ENCODE measurements at regions not wholly inside any gene's neighbourhood (a gene's known extent, or its start where the extent isn't known, plus 50 kb on each side); places are given as distances from the start of the nearest gene placed in this dataset.
A peak's percentile ranks its signal among the peaks of the same experiment; 100 is the strongest.

- H3K9me3 ChIP-seq (ENCODE audit: control insufficient read depth, insufficient read depth, low read length), result peaks cover 6% of the 10 kb centered on the region
- dilution Hi-C loops (cut with HindIII; ENCODE audit: low sequenced_read_pairs, unreplicated experiment), result no loop called here
- CTCF ChIA-PET, result no interaction called here
- H2AFZ ChIP-seq (replicated peaks; ENCODE audit: low read length, poor library complexity), result no peak overlapping the region
- no peak overlapping the region for H2BK15ac ChIP-seq (ENCODE audit: low read depth, low read length)
- no peak overlapping the region for H2AK9ac ChIP-seq (replicated peaks; ENCODE audit: low read depth, low read length, poor library complexity)
- H3K4ac ChIP-seq (ENCODE audit: low read depth, low read length), result no peak overlapping the region
- no peak overlapping the region for H3K27ac ChIP-seq (ENCODE audit: insufficient read depth, low read length)
- no peak overlapping the region for H3K4me2 ChIP-seq (ENCODE audit: low read depth, low read length)
- DNase-seq (peak; percentile 65), ATAC-seq (ENCODE audit: low read depth) (no peak)
- no peak overlapping the region for H3K18ac ChIP-seq (ENCODE audit: low read depth, low read length)
- no peaks in the 10 kb centered on the region for H3K79me1 ChIP-seq (ENCODE audit: low read depth in 1 of 2, low read length in 2 of 2)
- intact Hi-C loops (cut with micrococcal nuclease), result loop anchor here (10.0 kb wide), 1 partner anchor 162 kb away; no protein-coding TSS in a partner anchor
- no peak overlapping the region for H4K91ac ChIP-seq (ENCODE audit: insufficient read depth, low read depth, low read length)
- TF ChIP-seq NFE2L2 (IDR thresholded peaks at IDR 0.05; ENCODE audit: low read depth, low read length) (no peak), RCOR1 (IDR thresholded peaks at IDR 0.05; ENCODE audit: insufficient replicate concordance, low read length) (no peak), MXI1 (IDR thresholded peaks at IDR 0.05; ENCODE audit: borderline replicate concordance, low read depth, low read length) (no peak), MAZ (IDR thresholded peaks at IDR 0.05; ENCODE audit: borderline replicate concordance, low read depth, low read length) (no peak), CHD1 (IDR thresholded peaks at IDR 0.05; ENCODE audit: low read depth, low read length) (no peak), BHLHE40 (IDR thresholded peaks at IDR 0.05; ENCODE audit: low read depth, low read length) (no peak)
- TF ChIP-seq, protein P1, sequence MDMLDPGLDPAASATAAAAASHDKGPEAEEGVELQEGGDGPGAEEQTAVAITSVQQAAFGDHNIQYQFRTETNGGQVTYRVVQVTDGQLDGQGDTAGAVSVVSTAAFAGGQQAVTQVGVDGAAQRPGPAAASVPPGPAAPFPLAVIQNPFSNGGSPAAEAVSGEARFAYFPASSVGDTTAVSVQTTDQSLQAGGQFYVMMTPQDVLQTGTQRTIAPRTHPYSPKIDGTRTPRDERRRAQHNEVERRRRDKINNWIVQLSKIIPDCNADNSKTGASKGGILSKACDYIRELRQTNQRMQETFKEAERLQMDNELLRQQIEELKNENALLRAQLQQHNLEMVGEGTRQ (IDR thresholded peaks at IDR 0.05; ENCODE audit: low read depth, low read length), result no peak
- TF ChIP-seq, protein P2, sequence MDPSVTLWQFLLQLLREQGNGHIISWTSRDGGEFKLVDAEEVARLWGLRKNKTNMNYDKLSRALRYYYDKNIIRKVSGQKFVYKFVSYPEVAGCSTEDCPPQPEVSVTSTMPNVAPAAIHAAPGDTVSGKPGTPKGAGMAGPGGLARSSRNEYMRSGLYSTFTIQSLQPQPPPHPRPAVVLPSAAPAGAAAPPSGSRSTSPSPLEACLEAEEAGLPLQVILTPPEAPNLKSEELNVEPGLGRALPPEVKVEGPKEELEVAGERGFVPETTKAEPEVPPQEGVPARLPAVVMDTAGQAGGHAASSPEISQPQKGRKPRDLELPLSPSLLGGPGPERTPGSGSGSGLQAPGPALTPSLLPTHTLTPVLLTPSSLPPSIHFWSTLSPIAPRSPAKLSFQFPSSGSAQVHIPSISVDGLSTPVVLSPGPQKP (IDR thresholded peaks at IDR 0.05; ENCODE audit: borderline replicate concordance, low read depth, low read length), result no peak
- no peaks in the 10 kb centered on the region; the same call in 1 of the 2 replicates for H3K9me1 ChIP-seq (ENCODE audit: insufficient read depth, low read length)
- BruUV-seq (replicated peaks), result no TSS peak
- H2BK120ac ChIP-seq (ENCODE audit: low read depth, low read length), result no peak overlapping the region
- POLR2A ChIA-PET (ENCODE audit: unreplicated experiment), result no interaction called here
- H3K56ac ChIP-seq (ENCODE audit: extremely low read depth, insufficient read depth, low read length), result no peak overlapping the region
- no peak overlapping the region for H2AK5ac ChIP-seq (ENCODE audit: low read depth, low read length)
- H3K9ac ChIP-seq (ENCODE audit: low read depth, low read length), result no peak overlapping the region
- no peak overlapping the region for H3K4me3 ChIP-seq (ENCODE audit: insufficient read depth, low read depth, low read length)
- H4K8ac ChIP-seq (ENCODE audit: low read depth in 2 of 2, low read length in 2 of 2), result no peak overlapping the region
- in situ Hi-C loops (cut with MboI; ENCODE audit: low sequenced_read_pairs), result no loop called here
- H3K4me1 ChIP-seq (ENCODE audit: control insufficient read depth, insufficient read depth, low read length), result peaks cover 6% of the 10 kb centered on the region
- no peaks in the 10 kb centered on the region for H4K20me1 ChIP-seq (ENCODE audit: insufficient read depth, low read length)
- H3K27me3 ChIP-seq (ENCODE audit: control insufficient read depth, insufficient read depth, low read length), result no peaks in the 10 kb centered on the region
- H4K5ac ChIP-seq (ENCODE audit: low read depth, low read length), result no peak overlapping the region
- H3K23ac ChIP-seq (ENCODE audit: low read depth, low read length), result no peak overlapping the region
- H2BK5ac ChIP-seq (ENCODE audit: low read depth, low read length, poor library complexity, severe bottlenecking), result no peak overlapping the region
- no peak overlapping the region for H2BK20ac ChIP-seq (ENCODE audit: low read depth, low read length)
- no peak overlapping the region for H3K14ac ChIP-seq (replicated peaks; ENCODE audit: low read depth, low read length)
- no peaks in the 10 kb centered on the region for H3K36me3 ChIP-seq (ENCODE audit: control insufficient read depth, insufficient read depth, low read length)
These were observed 97.9 kb downstream of the DISP1 start for GRCh38 chr1:222912730-222913129.
